Astrocyte (in vitro differentiated cells and primary cell): ENCODE measurements at regions not wholly inside any gene's neighbourhood (a gene's known extent, or its start where the extent isn't known, plus 50 kb on each side); places are given as distances from the start of the nearest gene placed in this dataset.

ENCODE experiments used
- EZH2 ChIP-seq: IDR thresholded peaks from 2 replicates; pipeline ENCODE4 v1.6.1; 2012; ENCODE audit warnings: mild to moderate bottlenecking, low read length, inconsistent platforms; ENCODE audit not compliant: insufficient read depth
- TF ChIP-seq, protein P1 (sequence below): IDR thresholded peaks from 2 replicates; pipeline ENCODE4 v1.5.1; 2011; ENCODE audit warnings: low read depth, mild to moderate bottlenecking, inconsistent platforms, low read length, moderate library complexity; ENCODE audit not compliant: insufficient read depth

DNA sequence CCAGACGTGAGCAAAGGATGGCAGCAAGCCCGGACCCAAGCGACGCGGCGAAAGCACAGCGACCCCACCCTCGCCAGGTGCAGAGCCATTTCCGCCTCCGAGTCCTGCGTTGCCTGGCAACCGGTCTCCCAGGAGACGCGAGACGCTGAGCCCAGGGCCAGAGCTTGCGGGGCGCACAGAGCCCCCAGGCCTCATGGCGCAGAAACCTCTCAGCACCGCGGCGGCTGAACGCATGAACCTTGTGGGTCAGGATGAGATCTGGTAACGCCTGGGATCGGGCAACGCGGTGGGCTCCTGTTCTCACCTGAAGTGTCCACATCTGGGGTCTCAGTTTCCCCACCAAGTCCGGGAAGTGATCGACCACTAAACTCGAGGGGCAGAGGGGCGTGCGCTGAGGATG lies 77.7 kb downstream of the ANKRD60 start:
- TF ChIP-seq, protein P1, sequence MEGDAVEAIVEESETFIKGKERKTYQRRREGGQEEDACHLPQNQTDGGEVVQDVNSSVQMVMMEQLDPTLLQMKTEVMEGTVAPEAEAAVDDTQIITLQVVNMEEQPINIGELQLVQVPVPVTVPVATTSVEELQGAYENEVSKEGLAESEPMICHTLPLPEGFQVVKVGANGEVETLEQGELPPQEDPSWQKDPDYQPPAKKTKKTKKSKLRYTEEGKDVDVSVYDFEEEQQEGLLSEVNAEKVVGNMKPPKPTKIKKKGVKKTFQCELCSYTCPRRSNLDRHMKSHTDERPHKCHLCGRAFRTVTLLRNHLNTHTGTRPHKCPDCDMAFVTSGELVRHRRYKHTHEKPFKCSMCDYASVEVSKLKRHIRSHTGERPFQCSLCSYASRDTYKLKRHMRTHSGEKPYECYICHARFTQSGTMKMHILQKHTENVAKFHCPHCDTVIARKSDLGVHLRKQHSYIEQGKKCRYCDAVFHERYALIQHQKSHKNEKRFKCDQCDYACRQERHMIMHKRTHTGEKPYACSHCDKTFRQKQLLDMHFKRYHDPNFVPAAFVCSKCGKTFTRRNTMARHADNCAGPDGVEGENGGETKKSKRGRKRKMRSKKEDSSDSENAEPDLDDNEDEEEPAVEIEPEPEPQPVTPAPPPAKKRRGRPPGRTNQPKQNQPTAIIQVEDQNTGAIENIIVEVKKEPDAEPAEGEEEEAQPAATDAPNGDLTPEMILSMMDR, result no peak
- no peak for TF ChIP-seq EZH2
